PC-3 (cell line): ENCODE measurements at regions not wholly inside any gene's neighbourhood (a gene's known extent, or its start where the extent isn't known, plus 50 kb on each side); places are given as distances from the start of the nearest gene placed in this dataset.

Source experiments
- EZH2 ChIP-seq: fragments of 300-600 bp; sonication (generic); IDR thresholded peaks from one replicate; pipeline ENCODE4 v1.6.1; 2017; ENCODE audit warnings: antibody characterized with exemption, mild to moderate bottlenecking, low read length; ENCODE audit not compliant: unreplicated experiment
- TF ChIP-seq, protein P1 (sequence below): fragments of 300-600 bp; sonication (generic); conservative IDR thresholded peaks from 2 replicates; pipeline ENCODE4 v1.5.1; 2017; ENCODE audit warnings: antibody characterized with exemption, low read depth, mild to moderate bottlenecking, low read length

- TF ChIP-seq EZH2, result no peak
- TF ChIP-seq, protein P1, sequence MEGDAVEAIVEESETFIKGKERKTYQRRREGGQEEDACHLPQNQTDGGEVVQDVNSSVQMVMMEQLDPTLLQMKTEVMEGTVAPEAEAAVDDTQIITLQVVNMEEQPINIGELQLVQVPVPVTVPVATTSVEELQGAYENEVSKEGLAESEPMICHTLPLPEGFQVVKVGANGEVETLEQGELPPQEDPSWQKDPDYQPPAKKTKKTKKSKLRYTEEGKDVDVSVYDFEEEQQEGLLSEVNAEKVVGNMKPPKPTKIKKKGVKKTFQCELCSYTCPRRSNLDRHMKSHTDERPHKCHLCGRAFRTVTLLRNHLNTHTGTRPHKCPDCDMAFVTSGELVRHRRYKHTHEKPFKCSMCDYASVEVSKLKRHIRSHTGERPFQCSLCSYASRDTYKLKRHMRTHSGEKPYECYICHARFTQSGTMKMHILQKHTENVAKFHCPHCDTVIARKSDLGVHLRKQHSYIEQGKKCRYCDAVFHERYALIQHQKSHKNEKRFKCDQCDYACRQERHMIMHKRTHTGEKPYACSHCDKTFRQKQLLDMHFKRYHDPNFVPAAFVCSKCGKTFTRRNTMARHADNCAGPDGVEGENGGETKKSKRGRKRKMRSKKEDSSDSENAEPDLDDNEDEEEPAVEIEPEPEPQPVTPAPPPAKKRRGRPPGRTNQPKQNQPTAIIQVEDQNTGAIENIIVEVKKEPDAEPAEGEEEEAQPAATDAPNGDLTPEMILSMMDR, result no peak; the same call in 1 of the 2 replicates
Observed at GRCh38 chr2:66772618-66773017, 337.7 kb downstream of the MEIS1 start.
